Spinal cord (tissue), 9 donors: ENCODE measurements at regions not wholly inside any gene's neighbourhood (a gene's known extent, or its start where the extent isn't known, plus 50 kb on each side); places are given as distances from the start of the nearest gene placed in this dataset.

ENCODE experiments used
- DNase-seq, 6 donors: peaks; one replicate each; pipeline versions ENCODE4 v3.0.0 to v3.0.0-alpha.2; 2013 to 2015; ENCODE audit warnings: low spot score in 6 of 6, low read depth in 4 of 6
- H3K27ac ChIP-seq: one replicate; pipeline ENCODE4 v1.5.1; 2013; ENCODE audit warnings: low read depth, low read length, control low read depth
- H3K27me3 ChIP-seq: one replicate; pipeline ENCODE4 v1.6.1; 2013; ENCODE audit warnings: low read length; ENCODE audit not compliant: control insufficient read depth, insufficient read depth
- H3K36me3 ChIP-seq: one replicate; pipeline ENCODE4 v1.6.1; 2013; ENCODE audit warnings: low read length; ENCODE audit not compliant: control insufficient read depth, insufficient read depth
- H3K4me1 ChIP-seq: one replicate; pipeline ENCODE4 v1.6.1; 2013; ENCODE audit warnings: low read length; ENCODE audit not compliant: control insufficient read depth, insufficient read depth
- H3K4me3 ChIP-seq: one replicate; pipeline ENCODE4 v1.5.1; 2013; ENCODE audit warnings: low read depth, low read length, control low read depth
- H3K9me3 ChIP-seq: one replicate; pipeline ENCODE4 v1.6.1; 2013; ENCODE audit warnings: low read length; ENCODE audit not compliant: control insufficient read depth, insufficient read depth
- WGBS: methylation state at CpG from one replicate; pipeline ENCODE4 v1.1.5; 2013; ENCODE audit warnings: missing lambda C conversion rate; ENCODE audit not compliant: insufficient coverage; 5-methylcytosine and 5-hydroxymethylcytosine counted together
- donor health status: healthy.

GRCh38 chr1:244164511-244164890, 113.4 kb downstream of the ZBTB18 start:
- no peaks in the 10 kb centered on the region for H3K27me3 ChIP-seq
- no peak overlapping the region for H3K4me3 ChIP-seq
- H3K4me1 ChIP-seq, result peaks cover 5% of the 10 kb centered on the region
- H3K27ac ChIP-seq, result no peak overlapping the region
- H3K9me3 ChIP-seq, result no peaks in the 10 kb centered on the region
- WGBS, result 81% methylated on average over 3 of the region's 4 CpGs
- no peak for DNase-seq
- no peaks in the 10 kb centered on the region for H3K36me3 ChIP-seq

- H3K9me3 ChIP-seq, result no peaks in the 10 kb centered on the region
- no peaks in the 10 kb centered on the region for H3K36me3 ChIP-seq
- H3K27me3 ChIP-seq, result no peaks in the 10 kb centered on the region
- no peak for DNase-seq
- 100% methylated on average over 1 of the region's 3 CpGs for WGBS
- no peak overlapping the region for H3K4me3 ChIP-seq
- no peak overlapping the region for H3K27ac ChIP-seq
- H3K4me1 ChIP-seq, result peaks cover 5% of the 10 kb centered on the region
Measured at GRCh38 chr1:244165021-244165420, 113.9 kb downstream of the ZBTB18 start.

- H3K27ac ChIP-seq, result no peak overlapping the region
- peaks cover 5% of the 10 kb centered on the region for H3K4me1 ChIP-seq
- no peak overlapping the region for H3K4me3 ChIP-seq
- no peak for DNase-seq
- no peaks in the 10 kb centered on the region for H3K9me3 ChIP-seq
- no peaks in the 10 kb centered on the region for H3K36me3 ChIP-seq
- H3K27me3 ChIP-seq, result no peaks in the 10 kb centered on the region
- WGBS, result 100% methylated on average over 2 of the region's 2 CpGs
Measured at GRCh38 chr1:244165701-244166100, 114.6 kb downstream of the ZBTB18 start.

GRCh38 chr1:244171241-244171985, 120.3 kb downstream of the ZBTB18 start:
- H3K4me1 ChIP-seq, result no peaks in the 10 kb centered on the region
- no peak overlapping the region for H3K4me3 ChIP-seq
- WGBS, result 53% methylated on average over 5 of the region's 7 CpGs
- peak in 3 of 6 donors; percentile 26 to 96 (median 67) for DNase-seq
- no peak overlapping the region for H3K27ac ChIP-seq
- no peaks in the 10 kb centered on the region for H3K9me3 ChIP-seq
- H3K27me3 ChIP-seq, result no peaks in the 10 kb centered on the region
- H3K36me3 ChIP-seq, result no peaks in the 10 kb centered on the region

- no peaks in the 10 kb centered on the region for H3K36me3 ChIP-seq
- DNase-seq, result no peak
- 84% methylated on average over 3 of the region's 4 CpGs for WGBS
- no peaks in the 10 kb centered on the region for H3K9me3 ChIP-seq
- H3K27me3 ChIP-seq, result no peaks in the 10 kb centered on the region
- no peak overlapping the region for H3K4me3 ChIP-seq
- H3K27ac ChIP-seq, result no peak overlapping the region
- no peaks in the 10 kb centered on the region for H3K4me1 ChIP-seq
Measured at GRCh38 chr1:244173240-244173639, 122.2 kb downstream of the ZBTB18 start.

GRCh38 chr1:244173769-244174168, 122.7 kb downstream of the ZBTB18 start:
- peak in 1 of 6 donors; percentile 31 for DNase-seq
- Histone ChIP-seq H3K4me3 (no peak overlapping the region), H3K36me3 (no peaks in the 10 kb centered on the region), H3K27ac (no peak overlapping the region), H3K9me3 (no peaks in the 10 kb centered on the region), H3K27me3 (no peaks in the 10 kb centered on the region), H3K4me1 (no peaks in the 10 kb centered on the region)
- WGBS, result 52% methylated on average over 4 of the region's 6 CpGs

GRCh38 chr1:244174922-244175521, 123.9 kb downstream of the ZBTB18 start:
- no peak overlapping the region for H3K27ac ChIP-seq
- H3K36me3 ChIP-seq, result no peaks in the 10 kb centered on the region
- DNase-seq, result no peak
- no peak overlapping the region for H3K4me3 ChIP-seq
- no peaks in the 10 kb centered on the region for H3K9me3 ChIP-seq
- WGBS, result no CpG with 5 or more reads among the region's 3 CpGs
- H3K27me3 ChIP-seq, result no peaks in the 10 kb centered on the region
- no peaks in the 10 kb centered on the region for H3K4me1 ChIP-seq

GRCh38 chr1:244176201-244176600, 125.1 kb downstream of the ZBTB18 start:
- H3K27me3 ChIP-seq, result no peaks in the 10 kb centered on the region
- no peak overlapping the region for H3K4me3 ChIP-seq
- H3K4me1 ChIP-seq, result no peaks in the 10 kb centered on the region
- no CpG with 5 or more reads among the region's 3 CpGs for WGBS
- no peaks in the 10 kb centered on the region for H3K9me3 ChIP-seq
- no peak overlapping the region for H3K27ac ChIP-seq
- no peaks in the 10 kb centered on the region for H3K36me3 ChIP-seq
- DNase-seq, result no peak

- 85% methylated on average over 3 of the region's 3 CpGs for WGBS
- no peak overlapping the region for H3K4me3 ChIP-seq
- H3K27me3 ChIP-seq, result no peaks in the 10 kb centered on the region
- DNase-seq, result no peak
- H3K4me1 ChIP-seq, result no peaks in the 10 kb centered on the region
- H3K9me3 ChIP-seq, result no peaks in the 10 kb centered on the region
- H3K27ac ChIP-seq, result no peak overlapping the region
- H3K36me3 ChIP-seq, result no peaks in the 10 kb centered on the region
Measured at GRCh38 chr1:244180256-244180655, 129.2 kb downstream of the ZBTB18 start.

GRCh38 chr1:244181867-244182266, 130.8 kb downstream of the ZBTB18 start:
- Histone ChIP-seq H3K27ac (no peak overlapping the region), H3K36me3 (no peaks in the 10 kb centered on the region), H3K27me3 (no peaks in the 10 kb centered on the region), H3K4me1 (no peaks in the 10 kb centered on the region), H3K9me3 (no peaks in the 10 kb centered on the region), H3K4me3 (no peak overlapping the region)
- WGBS, result 81% methylated on average over 12 of the region's 12 CpGs
- DNase-seq, result no peak
